ENCODE measurements at regions not wholly inside any gene's neighbourhood (a gene's known extent, or its start where the extent isn't known, plus 50 kb on each side); places are given as distances from the start of the nearest gene placed in this dataset.

DNA sequence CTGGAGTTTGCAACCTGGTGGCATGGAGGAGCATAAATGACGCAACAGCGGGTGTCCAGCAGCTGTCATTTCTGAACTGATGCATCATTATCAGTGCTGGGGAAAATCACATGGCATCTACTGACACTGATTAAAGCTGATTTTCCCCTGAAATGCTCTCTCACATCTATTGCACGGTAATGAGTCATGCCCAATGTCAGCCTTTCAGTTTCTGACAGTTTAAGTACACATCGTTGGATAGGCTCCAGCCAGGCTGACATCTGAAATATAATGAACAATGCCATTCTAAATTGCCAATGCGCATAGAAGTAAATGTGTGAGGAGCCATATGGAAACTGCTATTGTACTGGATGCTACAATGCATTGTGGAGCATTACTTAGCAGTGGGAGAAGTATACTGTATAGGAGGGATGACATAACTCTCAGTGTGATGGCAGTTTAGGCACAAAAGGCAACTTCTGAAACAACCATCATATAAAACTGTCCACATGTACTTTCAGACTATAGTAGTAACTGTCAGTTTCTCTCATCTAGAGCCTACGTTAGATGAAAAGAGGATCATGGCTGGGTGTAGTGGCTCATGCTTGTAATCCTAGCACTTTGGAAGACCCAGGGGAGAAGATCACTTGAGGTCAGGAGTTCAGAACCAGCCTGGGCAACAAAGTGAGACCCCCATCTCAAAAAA lies 389.3 kb upstream of the DMAC1 start:
- DNase-seq (ENCODE audit: low read depth in 3 of 3) = peak in 1 of 3 experiments; percentile 24

DNA sequence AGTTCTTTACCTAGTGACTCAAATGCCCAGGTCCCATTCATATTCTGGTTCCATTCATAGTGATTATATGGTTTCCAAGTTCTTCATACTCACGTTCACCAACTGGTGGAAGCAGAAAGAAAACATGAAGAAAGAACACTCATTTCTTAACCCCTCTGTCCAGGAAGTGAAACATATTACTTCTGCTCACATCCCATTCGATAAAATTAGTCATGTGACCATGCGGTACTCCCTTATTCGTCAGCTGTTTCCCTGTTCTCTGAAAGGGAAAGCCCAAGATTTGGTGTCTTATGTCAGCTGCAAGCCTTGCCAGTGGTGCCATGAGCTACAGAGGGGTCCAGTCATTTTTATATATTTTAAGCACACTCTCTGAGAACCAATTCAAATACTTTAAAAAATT lies 387.0 kb upstream of the DMAC1 start:
- DNase-seq (ENCODE audit: low read depth in 3 of 3) = no peak

- DNase-seq (ENCODE audit: low read depth in 3 of 3) = no peak
These were observed 384.0 kb upstream of the DMAC1 start for GRCh38 chr9:8183618-8184017.

- no peak for DNase-seq (ENCODE audit: low read depth in 3 of 3)
These were observed 379.9 kb upstream of the DMAC1 start for GRCh38 chr9:8179381-8180053.

GRCh38 chr9:8172000-8172399 lies 372.4 kb upstream of the DMAC1 start:
- no peak for DNase-seq (ENCODE audit: low read depth in 3 of 3)

- no peak for DNase-seq (ENCODE audit: low read depth in 3 of 3)
These were observed 369.4 kb upstream of the DMAC1 start for GRCh38 chr9:8168916-8169438.

GRCh38 chr9:8160787-8161186 lies 361.2 kb upstream of the DMAC1 start:
- DNase-seq (ENCODE audit: low read depth in 3 of 3) = no peak

DNA sequence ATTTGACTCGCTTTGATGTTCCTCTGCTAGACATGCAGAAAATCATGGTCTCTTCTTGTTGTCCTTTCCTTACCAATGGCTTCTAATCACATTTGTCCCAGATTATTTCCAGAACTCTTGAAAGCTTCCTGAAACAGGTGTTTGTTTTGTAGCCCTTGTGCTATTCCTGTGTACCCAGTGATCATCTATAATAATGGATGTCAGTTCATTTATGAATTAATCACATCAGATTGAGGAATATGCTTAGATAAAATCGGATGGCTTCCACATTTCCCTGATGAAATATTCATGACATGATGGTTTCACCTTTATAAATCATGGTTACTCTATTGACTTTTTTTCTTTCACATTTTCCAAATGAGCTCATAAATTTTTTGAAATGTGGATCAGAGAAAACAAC lies 359.0 kb upstream of the DMAC1 start:
- no peak for DNase-seq (ENCODE audit: low read depth in 3 of 3)

DNA sequence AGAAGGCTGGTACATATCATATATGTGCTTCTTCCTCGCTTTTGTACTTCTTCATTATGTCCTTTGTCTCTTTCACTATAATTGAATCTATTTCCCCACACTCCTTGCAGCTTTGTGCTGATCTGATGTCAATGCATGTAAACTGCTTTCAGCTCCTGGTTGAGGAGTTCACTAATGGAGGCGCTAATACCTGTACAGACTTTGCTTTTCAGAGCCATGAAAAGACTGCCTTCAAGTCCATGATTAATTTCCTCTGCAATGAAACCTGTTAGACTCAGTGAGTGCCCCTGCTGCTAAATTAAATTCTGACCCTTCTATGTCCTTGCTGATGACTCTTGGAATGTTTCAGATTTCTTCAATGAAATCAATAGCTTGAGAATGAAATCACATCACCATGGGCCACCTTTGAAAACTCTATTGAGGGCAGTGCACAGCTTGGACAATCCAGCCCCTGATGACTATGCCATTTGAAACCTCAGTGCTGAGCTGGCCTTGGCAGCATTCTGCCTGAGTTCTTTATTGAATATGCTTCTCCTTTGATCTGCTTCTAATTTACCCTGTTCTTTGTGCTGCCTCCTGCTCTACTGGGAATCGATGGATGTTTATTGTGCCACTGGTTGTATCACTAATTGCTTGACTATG lies 358.2 kb upstream of the DMAC1 start:
- no peak for DNase-seq (ENCODE audit: low read depth in 3 of 3)

- DNase-seq (ENCODE audit: low read depth in 3 of 3) = no peak
These were observed 356.8 kb upstream of the DMAC1 start for GRCh38 chr9:8156346-8156745.

GRCh38 chr9:8155706-8156105 lies 356.1 kb upstream of the DMAC1 start:
- DNase-seq (ENCODE audit: low read depth in 3 of 3) = no peak

- no peak for DNase-seq (ENCODE audit: low read depth in 3 of 3)
These were observed 344.1 kb upstream of the DMAC1 start for GRCh38 chr9:8143677-8144076.

GRCh38 chr9:8140557-8140956 lies 341.0 kb upstream of the DMAC1 start:
- no peak for DNase-seq (ENCODE audit: low read depth in 3 of 3)

DNA sequence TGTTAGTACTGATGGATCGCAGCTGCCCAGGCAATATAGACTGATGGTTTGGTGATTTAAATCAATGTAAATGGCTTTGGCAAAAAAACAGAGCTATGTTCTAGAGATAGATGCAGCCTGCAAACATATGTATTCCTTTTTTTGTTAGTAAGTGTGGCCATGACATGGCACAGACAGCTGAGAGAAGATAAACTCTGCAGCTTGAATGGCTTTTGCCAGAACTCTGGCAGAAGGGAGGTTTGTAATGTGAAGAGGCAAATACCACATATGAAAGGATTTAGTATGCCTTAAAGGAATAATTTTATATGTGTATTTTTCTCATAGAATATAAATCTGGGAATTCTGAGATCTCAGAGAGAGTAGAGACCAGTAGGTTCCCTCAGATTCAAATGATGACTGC lies 340.2 kb upstream of the DMAC1 start:
- DNase-seq (ENCODE audit: low read depth in 3 of 3) = no peak

DNA sequence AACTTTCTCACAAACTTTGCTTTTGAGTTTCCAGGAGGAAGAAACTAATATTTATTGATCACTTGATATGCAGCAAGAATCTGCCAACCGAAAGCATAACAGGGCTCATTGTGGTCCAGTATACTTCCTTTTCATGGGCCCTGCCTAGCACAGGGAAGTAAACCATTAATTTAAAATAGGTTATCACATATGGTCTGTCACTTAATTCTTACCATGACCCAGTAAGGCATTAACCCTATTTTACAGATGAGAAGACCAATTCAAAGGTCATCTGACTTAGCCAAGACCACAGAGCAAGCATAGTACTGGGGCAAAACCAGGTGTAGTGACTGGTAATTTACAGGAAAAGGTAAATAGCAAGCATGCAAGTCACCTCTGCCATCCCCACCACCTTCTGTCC lies 336.9 kb upstream of the DMAC1 start:
- DNase-seq (ENCODE audit: low read depth in 3 of 3) = no peak

DNA sequence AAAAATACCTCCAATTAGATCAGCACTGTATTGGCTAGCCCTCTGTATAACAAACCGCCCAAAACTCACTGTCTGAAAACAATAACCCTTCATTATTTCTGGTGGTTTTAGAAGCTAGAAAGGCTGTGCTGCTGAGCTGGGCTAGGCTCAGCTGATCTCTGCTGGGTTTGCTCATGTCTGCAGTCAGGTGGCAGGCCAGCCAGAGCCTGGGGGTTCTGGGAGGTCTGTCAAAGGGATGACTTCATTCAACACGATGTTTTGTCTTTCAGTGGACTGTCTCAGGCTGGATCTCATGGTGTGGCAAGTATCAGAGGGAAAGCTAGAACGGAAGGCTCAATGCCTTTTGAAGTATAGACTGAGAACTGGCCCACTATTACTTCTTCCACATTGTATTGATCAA lies 335.1 kb upstream of the DMAC1 start:
- DNase-seq (ENCODE audit: low read depth in 3 of 3) = no peak

- no peak for DNase-seq (ENCODE audit: low read depth in 3 of 3)
These were observed 334.0 kb upstream of the DMAC1 start for GRCh38 chr9:8133606-8134005.

GRCh38 chr9:8115570-8115969 lies 316.0 kb upstream of the DMAC1 start:
- DNase-seq (ENCODE audit: low read depth in 3 of 3) = no peak

DNA sequence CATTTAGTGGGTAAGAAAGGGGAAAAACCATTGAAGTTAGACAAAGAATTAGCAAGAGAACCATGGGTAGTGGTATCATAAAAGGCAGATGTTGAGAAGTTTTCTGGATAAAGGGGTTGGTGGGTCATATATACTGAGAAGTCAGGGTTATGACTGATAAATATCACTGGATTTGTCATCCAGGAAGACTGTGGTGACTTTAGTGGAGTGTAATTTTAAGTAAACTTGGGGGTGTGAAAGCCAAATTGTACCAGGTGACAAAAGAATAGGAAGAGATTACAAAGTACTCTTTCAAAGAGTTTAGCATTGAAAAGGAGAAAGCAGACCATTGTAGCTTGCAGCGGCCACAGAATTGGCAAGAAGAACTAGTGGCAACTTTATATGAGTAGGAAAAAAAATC lies 315.2 kb upstream of the DMAC1 start:
- DNase-seq (ENCODE audit: low read depth in 3 of 3) = no peak

GRCh38 chr9:8106362-8106761 lies 306.8 kb upstream of the DMAC1 start:
- DNase-seq (ENCODE audit: low read depth in 3 of 3) = no peak

DNA sequence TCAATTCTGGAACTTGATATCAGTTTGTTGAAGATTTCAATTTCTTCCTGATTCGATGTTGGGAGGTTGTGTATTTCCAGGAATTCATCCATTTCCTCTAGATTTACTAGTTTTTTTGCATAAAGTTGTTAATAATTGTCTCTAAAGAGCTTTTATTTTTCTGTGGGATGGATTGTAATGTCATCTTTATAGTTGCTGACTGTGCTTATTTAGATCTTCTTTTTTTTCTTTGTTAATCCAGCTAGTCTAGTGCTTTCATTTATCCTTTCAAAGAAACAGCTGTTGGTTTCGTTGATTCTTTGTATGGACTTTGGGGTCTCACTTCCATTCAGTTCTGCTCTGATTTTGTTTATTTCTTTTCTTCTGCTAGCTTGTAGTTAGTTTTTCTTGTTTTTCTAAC lies 302.0 kb upstream of the DMAC1 start:
- DNase-seq (ENCODE audit: low read depth in 3 of 3) = no peak

- DNase-seq (ENCODE audit: low read depth in 3 of 3) = no peak
These were observed 296.5 kb upstream of the DMAC1 start for GRCh38 chr9:8096091-8096490.

- DNase-seq (ENCODE audit: low read depth in 3 of 3) = no peak
These were observed 296.1 kb upstream of the DMAC1 start for GRCh38 chr9:8095672-8096086.

Measured in stimulated activated CD4-positive, alpha-beta T cell treated with anti-CD3 and anti-CD28 coated beads, TNF-alpha, amount 100 ng/mL, for 24 hours (primary cell).